Jurkat, Clone E6-1 (cell line): ENCODE measurements at regions not wholly inside any gene's neighbourhood (a gene's known extent, or its start where the extent isn't known, plus 50 kb on each side); places are given as distances from the start of the nearest gene placed in this dataset.

Source experiments
- DNase-seq: peaks from one replicate; pipeline ENCODE4 v3.0.0-alpha.2; 2011; ENCODE audit warnings: low read depth, low spot score
- H3K4me3 ChIP-seq: 2 replicates; pipeline ENCODE4 v1.5.1; 2011; ENCODE audit warnings: mild to moderate bottlenecking, low read length, control low read depth, moderate library complexity

- no peak for DNase-seq
- no peak overlapping the region for H3K4me3 ChIP-seq
These were observed 75.8 kb downstream of the CPN2 start for GRCh38 chr3:194275291-194275690.

DNA sequence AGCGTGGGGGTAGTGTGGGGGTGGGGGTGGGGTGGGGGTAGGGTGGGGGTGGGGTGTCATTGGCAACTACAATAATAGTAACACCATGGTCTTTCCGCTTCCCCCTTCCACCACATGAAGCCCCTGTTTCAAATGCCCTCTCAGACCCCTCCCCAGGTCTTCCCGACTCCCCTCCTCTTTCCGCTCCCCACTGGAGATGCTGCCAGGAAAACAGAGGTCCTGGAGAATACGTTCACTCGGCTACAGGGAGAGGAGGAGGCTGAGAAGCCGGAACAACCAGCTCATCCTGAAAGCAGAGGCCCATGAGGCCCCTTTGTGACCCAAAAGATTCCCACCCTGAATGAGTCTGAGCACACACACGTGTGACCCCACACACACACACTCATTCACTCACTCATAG, 75.4 kb downstream of the CPN2 start:
- no peak overlapping the region for H3K4me3 ChIP-seq

GRCh38 chr3:194276768-194277103, 74.4 kb downstream of the CPN2 start:
- no peak for DNase-seq

More for the DNA sequence above, 75.4 kb downstream of the CPN2 start:
- DNase-seq, result no peak

DNA sequence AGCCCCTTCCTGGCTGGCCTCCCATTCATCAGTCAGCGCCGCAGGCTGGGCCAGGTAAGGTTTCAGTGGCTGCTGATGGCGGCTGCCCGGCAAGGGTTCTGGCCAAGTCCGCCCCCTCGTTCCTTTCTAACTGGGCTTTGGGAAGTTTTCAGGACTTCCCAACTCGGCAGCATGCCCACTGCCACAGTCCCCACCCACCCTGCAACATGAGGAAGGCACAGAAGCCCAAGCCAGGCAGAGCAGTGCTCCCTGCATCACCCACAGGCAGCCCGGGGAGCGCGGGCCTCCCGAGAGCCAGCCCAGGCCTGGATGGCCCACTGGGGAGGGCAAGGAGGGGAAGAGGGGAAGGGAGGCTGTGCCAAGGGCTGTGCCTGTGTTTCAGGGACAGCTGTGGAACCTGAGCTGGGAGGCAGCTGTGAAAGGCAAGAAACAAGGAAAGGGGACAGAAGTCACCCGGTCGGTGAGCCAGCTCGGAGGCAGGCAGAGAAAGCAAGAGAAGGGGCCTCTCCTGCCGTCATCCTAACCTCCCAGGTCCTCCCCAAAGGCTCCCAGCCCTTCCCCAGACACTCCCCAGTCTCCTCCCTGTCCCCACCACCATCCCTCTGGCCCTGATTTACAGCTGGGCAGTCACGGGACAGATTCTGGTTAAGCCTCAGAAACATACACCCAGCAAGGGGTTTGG, 73.9 kb downstream of the CPN2 start:
- no peak for DNase-seq
- no peak overlapping the region for H3K4me3 ChIP-seq

More at GRCh38 chr3:194276768-194277103, 74.4 kb downstream of the CPN2 start:
- H3K4me3 ChIP-seq, result no peak overlapping the region

DNA sequence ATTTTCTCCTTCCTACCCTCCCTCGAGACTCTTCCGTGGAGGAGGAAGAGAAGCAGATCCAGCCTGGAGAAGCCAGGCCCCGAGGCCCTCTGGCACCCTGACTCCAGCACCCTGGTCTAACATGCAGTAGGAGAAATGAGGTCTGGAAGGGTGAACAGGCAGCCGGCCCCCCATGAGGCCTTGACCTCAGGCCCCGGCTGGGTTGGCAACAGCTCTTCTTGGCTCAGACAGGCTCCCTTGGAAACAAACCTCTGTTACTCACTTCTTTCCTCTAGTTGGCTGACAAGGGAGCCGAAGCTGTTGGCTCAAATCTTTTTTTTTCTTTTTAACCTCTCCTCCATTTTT, 73.4 kb downstream of the CPN2 start:
- no peak overlapping the region for H3K4me3 ChIP-seq
- DNase-seq, result no peak

DNA sequence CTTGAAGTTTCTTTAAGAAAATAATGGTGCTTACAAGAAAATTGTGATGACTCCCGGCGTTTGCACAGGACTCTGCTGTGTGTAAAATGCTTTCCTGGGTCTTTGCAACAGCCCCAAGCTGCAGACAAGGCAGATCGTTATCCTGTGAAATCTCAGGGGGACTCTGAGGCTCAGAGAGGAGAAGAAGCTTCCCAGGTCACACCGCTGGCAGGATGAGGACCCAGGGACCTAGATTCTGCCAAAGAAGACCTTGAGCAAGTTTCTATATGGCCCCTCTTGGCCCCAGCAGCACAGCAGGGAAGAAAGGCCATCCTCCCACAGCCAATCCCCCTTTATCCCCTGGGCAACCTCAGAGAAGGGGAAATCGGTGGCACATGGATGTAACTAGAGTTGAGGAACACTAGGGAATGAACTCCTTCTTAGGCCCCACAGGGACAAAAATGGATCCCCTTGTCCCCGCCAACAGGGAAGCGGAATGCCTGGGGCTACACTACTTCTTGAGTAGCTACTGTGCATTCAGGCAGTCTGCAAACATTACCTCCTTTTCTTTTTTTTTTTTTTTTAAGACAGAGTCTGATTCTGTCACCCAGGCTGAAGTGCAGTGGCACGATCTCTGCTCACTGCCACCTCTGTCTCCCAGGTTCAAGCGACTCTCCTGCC, 72.8 kb downstream of the CPN2 start:
- no peak overlapping the region for H3K4me3 ChIP-seq

GRCh38 chr3:194279101-194279500, 72.0 kb downstream of the CPN2 start:
- DNase-seq, result no peak
- H3K4me3 ChIP-seq, result no peak overlapping the region

More for the DNA sequence above, 72.8 kb downstream of the CPN2 start:
- no peak for DNase-seq

GRCh38 chr3:194279701-194280360, 71.3 kb downstream of the CPN2 start:
- H3K4me3 ChIP-seq, result no peak overlapping the region
- no peak for DNase-seq

DNA sequence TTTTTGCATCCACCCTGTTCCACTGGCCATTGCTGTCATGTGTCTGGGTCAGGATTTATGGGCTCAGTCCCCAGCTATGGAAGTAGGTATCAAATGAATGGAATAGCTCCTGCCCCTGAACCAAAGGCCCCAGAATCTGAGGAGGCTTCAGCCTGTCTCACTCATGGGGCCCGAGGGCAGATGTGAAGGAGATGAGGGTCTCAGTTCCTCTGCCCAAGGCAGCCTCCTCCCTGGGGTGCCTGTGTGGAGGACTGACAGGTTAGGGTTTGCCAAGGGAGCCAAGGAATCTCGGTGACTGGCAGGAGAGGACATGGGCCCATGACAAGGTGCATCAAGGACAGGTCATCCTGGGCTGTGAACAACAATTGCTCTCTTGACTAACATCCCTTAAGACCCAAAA, 70.4 kb downstream of the CPN2 start:
- no peak overlapping the region for H3K4me3 ChIP-seq
- no peak for DNase-seq

- no peak overlapping the region for H3K4me3 ChIP-seq
- no peak for DNase-seq
These were observed 69.8 kb downstream of the CPN2 start for GRCh38 chr3:194281306-194281705.

- H3K4me3 ChIP-seq, result no peak overlapping the region
- no peak for DNase-seq
These were observed 69.4 kb downstream of the CPN2 start for GRCh38 chr3:194281766-194282165.

- H3K4me3 ChIP-seq, result no peak overlapping the region
- no peak for DNase-seq
These were observed 68.5 kb downstream of the CPN2 start for GRCh38 chr3:194282436-194283122.

DNA sequence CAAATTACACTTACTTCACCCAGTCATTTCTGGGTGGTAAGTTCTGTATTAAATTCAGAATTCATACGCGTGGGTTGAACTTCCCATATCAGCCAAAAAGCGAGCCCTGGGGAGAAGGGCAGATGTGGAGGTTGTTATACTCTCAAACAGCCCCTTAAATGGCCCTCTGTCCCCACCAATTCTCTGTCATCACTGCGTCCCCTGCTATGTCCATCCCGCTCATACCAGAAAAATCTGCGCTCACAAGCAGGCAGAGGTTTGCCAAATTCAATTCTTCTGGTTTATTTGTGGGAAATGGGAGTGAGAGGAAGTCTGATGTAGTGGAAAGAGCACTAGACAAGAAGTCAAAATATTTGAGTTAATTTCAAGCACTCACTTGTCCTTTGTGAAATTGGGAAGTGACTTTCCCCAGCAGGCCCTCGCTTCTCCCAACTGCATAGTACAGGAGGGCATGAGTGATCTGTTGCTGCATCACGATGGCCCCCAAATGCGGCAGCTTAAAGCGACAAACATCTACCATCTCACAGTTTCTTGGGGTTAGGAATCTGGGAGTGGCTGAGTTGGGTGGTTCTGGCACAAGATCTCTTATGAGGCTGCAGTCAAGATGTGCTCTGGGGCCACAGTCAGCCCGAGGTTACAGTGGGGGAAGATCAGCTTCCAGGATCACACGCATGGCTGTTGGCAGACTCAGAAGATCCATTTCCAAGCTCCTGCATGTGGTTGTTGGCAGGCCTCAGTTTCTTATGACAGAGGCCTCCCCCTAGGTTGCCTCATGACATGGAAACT, 67.7 kb downstream of the CPN2 start:
- DNase-seq, result no peak
- no peak overlapping the region for H3K4me3 ChIP-seq

DNA sequence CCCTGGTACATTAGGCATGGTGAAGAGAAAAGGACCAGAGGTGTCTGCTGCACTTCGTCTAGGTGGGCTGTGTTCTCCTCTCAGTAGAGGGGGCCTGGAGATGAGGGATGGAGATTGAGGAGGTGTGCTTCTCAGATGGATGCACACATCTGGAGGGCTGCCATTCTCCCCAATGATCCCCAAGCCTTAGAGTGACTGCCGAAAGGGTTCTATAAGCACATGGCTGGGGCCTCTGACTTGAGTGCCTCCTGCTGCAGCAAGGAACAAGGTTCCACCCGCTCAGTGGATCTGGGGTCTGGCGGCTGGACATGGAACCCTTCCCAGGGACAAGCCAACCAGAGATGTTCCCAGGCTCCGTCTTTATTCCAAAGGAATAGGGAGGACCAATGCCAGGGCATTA, 66.8 kb downstream of the CPN2 start:
- no peak overlapping the region for H3K4me3 ChIP-seq
- DNase-seq, result no peak

GRCh38 chr3:194285024-194285849, 65.9 kb downstream of the CPN2 start:
- no peak overlapping the region for H3K4me3 ChIP-seq
- no peak for DNase-seq

- H3K4me3 ChIP-seq, result no peak overlapping the region
- no peak for DNase-seq
These were observed 65.3 kb downstream of the CPN2 start for GRCh38 chr3:194285850-194286197.

- no peak overlapping the region for H3K4me3 ChIP-seq
- no peak for DNase-seq
These were observed 64.6 kb downstream of the CPN2 start for GRCh38 chr3:194286375-194287146.

DNA sequence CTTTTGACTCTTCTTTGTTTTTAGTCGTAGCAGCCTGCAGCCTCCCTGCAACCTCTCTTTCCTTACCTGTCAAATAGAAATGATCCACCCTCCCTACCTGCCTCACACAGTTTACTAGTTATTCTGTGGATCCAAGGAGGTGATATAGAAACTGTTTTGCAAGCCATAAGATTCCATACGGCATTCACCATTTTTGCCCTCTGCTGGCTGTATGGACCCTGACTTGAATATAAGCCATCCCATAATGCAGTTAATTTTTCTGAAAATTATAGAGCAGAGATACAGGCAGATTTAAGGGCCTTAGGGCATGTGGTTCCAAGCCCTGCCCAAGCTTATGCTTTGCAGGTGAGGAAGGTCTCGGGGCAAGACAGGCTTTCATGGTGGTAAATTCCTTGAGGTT, 63.8 kb downstream of the CPN2 start:
- H3K4me3 ChIP-seq, result no peak overlapping the region
- no peak for DNase-seq
